H1 (cell line): ENCODE measurements at regions not wholly inside any gene's neighbourhood (a gene's known extent, or its start where the extent isn't known, plus 50 kb on each side); places are given as distances from the start of the nearest gene placed in this dataset.

Source experiments
- ASH2L ChIP-seq: fragments of 200-600, 300-600 bp; sonication (generic); IDR thresholded peaks from one replicate; pipeline ENCODE4 v1.7.1; 2017; ENCODE audit warnings: low read length
- BCL11A ChIP-seq, 2 experiments: IDR thresholded peaks; one replicate each; pipeline ENCODE4 v1.6.1; 2011; ENCODE audit warnings: low read depth in 2 of 2, low read length in 2 of 2, mild to moderate bottlenecking in 2 of 2
- CBX8 ChIP-seq: fragments of 300-800, 300-1000 bp; sonication (generic); IDR thresholded peaks from 2 replicates; pipeline ENCODE4 v1.7.1; 2016; ENCODE audit warnings: low read depth, low read length, borderline replicate concordance
- CHD2 ChIP-seq: IDR thresholded peaks from 2 replicates; pipeline ENCODE4 v1.6.1; 2012; ENCODE audit warnings: low read length, improper control_type of control experiment
- CHD7 ChIP-seq: fragments of 300-600 bp; sonication (generic); IDR thresholded peaks from 2 replicates; pipeline ENCODE4 v1.7.1; 2012; ENCODE audit warnings: low read length, moderate library complexity, mild to moderate bottlenecking, inconsistent platforms; ENCODE audit not compliant: insufficient replicate concordance
- CREB1 ChIP-seq: IDR thresholded peaks from 2 replicates; pipeline ENCODE4 v1.6.1; 2012; ENCODE audit warnings: inconsistent platforms
- EGR1 ChIP-seq: IDR thresholded peaks from 2 replicates; pipeline ENCODE4 v1.6.1; 2011; ENCODE audit warnings: low read depth, low read length, borderline replicate concordance
- POU5F1 ChIP-seq: IDR thresholded peaks from 2 replicates; pipeline ENCODE4 v1.6.1; 2011; ENCODE audit warnings: low read depth, mild to moderate bottlenecking, low read length, moderate library complexity
- RBBP5 ChIP-seq: IDR thresholded peaks from 2 replicates; pipeline ENCODE4 v1.7.1; 2012; ENCODE audit warnings: low read depth, mild to moderate bottlenecking, inconsistent platforms, low read length, moderate library complexity, borderline replicate concordance
- RFX5 ChIP-seq: IDR thresholded peaks from 2 replicates; pipeline ENCODE4 v1.6.1; 2011; ENCODE audit warnings: low read depth, low read length, improper control_type of control experiment, borderline replicate concordance
- RXRA ChIP-seq: IDR thresholded peaks from 2 replicates; pipeline ENCODE4 v1.6.1; 2011; ENCODE audit warnings: low read depth, mild to moderate bottlenecking, low read length, moderate library complexity; ENCODE audit not compliant: insufficient read depth
- SIX5 ChIP-seq: IDR thresholded peaks from 2 replicates; pipeline ENCODE4 v1.6.1; 2011; ENCODE audit warnings: mild to moderate bottlenecking, low read depth, low read length
- SP2 ChIP-seq: IDR thresholded peaks from 2 replicates; pipeline ENCODE4 v1.6.1; 2012; ENCODE audit warnings: mild to moderate bottlenecking, low read length, inconsistent platforms
- TBP ChIP-seq: IDR thresholded peaks from 2 replicates; pipeline ENCODE4 v1.6.1; 2011; ENCODE audit warnings: low read depth, low read length, improper control_type of control experiment
- TCF12 ChIP-seq: IDR thresholded peaks from 2 replicates; pipeline ENCODE4 v1.6.1; 2011; ENCODE audit warnings: low read depth, mild to moderate bottlenecking, low read length

DNA sequence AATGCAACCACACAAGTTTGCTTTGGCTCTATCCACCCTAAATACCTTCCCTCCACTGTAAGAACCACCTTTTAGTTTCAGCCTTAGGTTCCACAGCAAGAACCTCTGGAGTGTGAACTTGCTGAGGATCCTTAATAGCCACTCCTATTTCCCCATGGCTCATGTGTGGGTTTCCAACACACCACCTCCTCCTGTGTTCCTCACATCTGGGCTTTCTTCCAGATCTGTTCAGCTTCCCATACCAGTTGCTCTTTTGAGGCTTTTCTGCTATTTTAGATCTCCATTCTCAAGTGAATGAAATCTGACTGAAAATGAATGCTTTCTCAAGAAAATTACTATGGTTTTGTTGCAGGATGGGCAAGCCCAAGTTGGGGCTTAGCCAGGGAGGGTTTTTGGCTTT, 104.8 kb upstream of the MIR17HG start (continued):
- TF ChIP-seq CHD7 (no peak), ASH2L (no peak), POU5F1 (no peak), SIX5 (no peak), CREB1 (no peak), SP2 (no peak), BCL11A (IDR thresholded peaks at IDR 0.05; ENCODE audit: low read depth in 2 of 2, low read length in 2 of 2) (no peak), TBP (no peak), CBX8 (no peak), RBBP5 (no peak), RFX5 (no peak), CHD2 (no peak), EGR1 (no peak), RXRA (no peak), TCF12 (no peak)
